CD14-positive monocyte (primary cell): ENCODE measurements at regions not wholly inside any gene's neighbourhood (a gene's known extent, or its start where the extent isn't known, plus 50 kb on each side); places are given as distances from the start of the nearest gene placed in this dataset.
"Not testable (repeated sequence)": the region's sequence is repeated elsewhere in the genome, so short reads cannot be mapped to it uniquely, and the experiment has no call there.

ENCODE experiments used
- DNase-seq, 3 donors: peaks; one replicate each; pipeline ENCODE4 v3.0.0-alpha.2; 2011 to 2022
- H2AFZ ChIP-seq: 2 replicates; pipeline ENCODE4 v1.6.0; 2012; ENCODE audit warnings: mild to moderate bottlenecking, low read depth, low read length, inconsistent platforms; ENCODE audit not compliant: insufficient read depth, poor library complexity, severe bottlenecking
- H3K27ac ChIP-seq, 2 donors: 1 replicate in 1 of 2; 2 replicates in 1 of 2; pipeline ENCODE4 v1.5.1; 2012 to 2013; ENCODE audit warnings: low read length in 2 of 2, control low read depth in 1 of 2, inconsistent platforms in 1 of 2, low read depth in 1 of 2, mild to moderate bottlenecking in 1 of 2
- H3K27me3 ChIP-seq, 2 donors: one replicate each; pipeline versions ENCODE4 v1.6.0 to v1.6.1; 2011 to 2013; ENCODE audit warnings: low read length in 2 of 2; ENCODE audit not compliant: control insufficient read depth in 2 of 2, insufficient read depth in 2 of 2
- H3K36me3 ChIP-seq, 2 donors: replicated peaks in 1 of 2; 1 replicate in 1 of 2; 2 replicates in 1 of 2; pipeline versions ENCODE4 v1.5.1 to v1.6.1; 2012 to 2013; ENCODE audit warnings: low read length in 2 of 2, control low read depth in 1 of 2, inconsistent platforms in 1 of 2, mild to moderate bottlenecking in 1 of 2; ENCODE audit not compliant: insufficient read depth in 2 of 2, control insufficient read depth in 1 of 2
- H3K4me1 ChIP-seq, 2 donors: 1 replicate in 1 of 2; 2 replicates in 1 of 2; pipeline versions ENCODE4 v1.5.1 to v1.6.1; 2012 to 2013; ENCODE audit warnings: low read length in 2 of 2, control low read depth in 1 of 2, inconsistent platforms in 1 of 2, mild to moderate bottlenecking in 1 of 2, moderate library complexity in 1 of 2; ENCODE audit not compliant: insufficient read depth in 2 of 2, control insufficient read depth in 1 of 2
- H3K4me2 ChIP-seq: replicated peaks from 2 replicates; pipeline ENCODE3; 2012; ENCODE audit warnings: low read length, moderate library complexity, mild to moderate bottlenecking; ENCODE audit not compliant: poor library complexity, severe bottlenecking; ENCODE audit errors: extremely low read depth
- H3K4me3 ChIP-seq, 3 experiments: fragments of 200-600 bp in 1 of 3; sonication (generic) in 1 of 3; replicated peaks in 1 of 3; 1 replicate in 2 of 3; 2 replicates in 1 of 3; pipeline ENCODE4 v1.5.1; 2011 to 2013; ENCODE audit warnings: low read length in 3 of 3, mild to moderate bottlenecking in 3 of 3, control low read depth in 2 of 3, low read depth in 2 of 3, inconsistent platforms in 1 of 3, moderate library complexity in 1 of 3
- H3K79me2 ChIP-seq: 2 replicates; pipeline ENCODE4 v1.6.0; 2012; ENCODE audit warnings: mild to moderate bottlenecking, control low read depth, inconsistent platforms, low read length, moderate library complexity; ENCODE audit not compliant: insufficient read depth
- H3K9ac ChIP-seq: 2 replicates; pipeline ENCODE4 v1.6.0; 2017; ENCODE audit warnings: low read length, mild to moderate bottlenecking; ENCODE audit not compliant: insufficient read depth, poor library complexity, severe bottlenecking
- H3K9me3 ChIP-seq, 2 donors: replicated peaks in 1 of 2; 1 replicate in 1 of 2; 2 replicates in 1 of 2; pipeline versions ENCODE4 v1.5.1 to v1.6.1; 2012 to 2013; ENCODE audit warnings: low read length in 2 of 2, control low read depth in 1 of 2; ENCODE audit not compliant: control insufficient read depth in 1 of 2, insufficient read depth in 1 of 2
- H4K20me1 ChIP-seq: 2 replicates; pipeline ENCODE4 v1.6.0; 2012; ENCODE audit warnings: mild to moderate bottlenecking, low read length, control low read depth, moderate library complexity; ENCODE audit not compliant: insufficient read depth
- H3K27ac Mint-ChIP-seq, 7 donors: one replicate each; pipeline ENCODE4 v1.8.0; 2020; ENCODE audit warnings: mild to moderate bottlenecking in 7 of 7, mixed read lengths in 7 of 7, moderate library complexity in 6 of 7, inconsistent platforms in 2 of 7
- H3K27me3 Mint-ChIP-seq, 3 donors: one replicate each; pipeline ENCODE4 v1.8.0; 2021 to 2022; ENCODE audit warnings: low read depth in 3 of 3, mild to moderate bottlenecking in 3 of 3, mixed read lengths in 3 of 3, moderate library complexity in 3 of 3, inconsistent platforms in 1 of 3
- H3K36me3 Mint-ChIP-seq, 2 donors: one replicate each; pipeline ENCODE4 v1.8.0; 2020; ENCODE audit warnings: mixed read lengths in 2 of 2, inconsistent platforms in 1 of 2, mild to moderate bottlenecking in 1 of 2
- H3K4me1 Mint-ChIP-seq: one replicate; pipeline ENCODE4 v1.8.0; 2020; ENCODE audit warnings: mild to moderate bottlenecking, mixed read lengths
- H3K4me3 Mint-ChIP-seq, 2 donors: one replicate each; pipeline ENCODE4 v1.8.0; 2020; ENCODE audit warnings: mild to moderate bottlenecking in 2 of 2, mixed read lengths in 2 of 2, moderate library complexity in 1 of 2
- H3K9me3 Mint-ChIP-seq, 7 donors: one replicate each; pipeline ENCODE4 v1.8.0; 2020 to 2022; ENCODE audit warnings: mixed read lengths in 7 of 7, mild to moderate bottlenecking in 6 of 7, moderate library complexity in 6 of 7, inconsistent platforms in 2 of 7
- WGBS: methylation state at CpG from one replicate; pipeline ENCODE4 v1.1.5; 2013; ENCODE audit warnings: missing lambda C conversion rate; ENCODE audit not compliant: insufficient coverage; 5-methylcytosine and 5-hydroxymethylcytosine counted together
- intact Hi-C, 2 donors: fragments of 100-400 bp; cut with micrococcal nuclease; formaldehyde crosslinking; loops; one replicate each; pipeline versions ENCODE4 v1.15.0 to v1.15.1; 2023
- TF ChIP-seq, protein P1 (sequence below): fragments of 200-600 bp; IDR thresholded peaks from one replicate; pipeline ENCODE4 v1.8.0; 2022; ENCODE audit warnings: antibody characterized with exemption, mild to moderate bottlenecking

DNA sequence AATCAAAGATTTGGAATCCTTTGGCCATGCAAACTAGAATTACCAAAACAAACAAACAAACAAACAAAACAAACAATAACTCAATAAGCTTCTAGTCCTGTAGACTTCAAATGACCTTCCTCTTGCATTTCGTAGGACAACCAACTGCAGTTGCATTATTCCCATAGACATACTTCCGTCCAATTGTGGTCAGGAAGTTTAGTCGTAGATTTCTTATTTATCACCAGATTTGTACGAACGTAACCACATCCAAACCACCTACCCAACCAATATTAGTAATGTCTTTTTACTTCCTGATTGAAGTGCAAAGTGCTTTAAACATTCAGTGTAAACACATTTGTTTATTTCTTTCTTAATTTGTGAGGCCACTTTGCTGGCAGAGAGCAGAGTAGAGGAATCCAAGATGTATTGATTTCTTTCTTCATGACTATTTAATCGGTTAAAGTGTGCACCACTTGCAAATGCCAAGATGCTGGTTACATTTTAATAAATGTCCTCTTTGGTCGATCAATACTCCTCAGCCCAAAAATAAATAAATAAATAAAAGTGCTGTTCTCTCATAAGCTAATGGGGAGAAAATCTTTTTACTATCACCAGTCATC is 1745.6 kb upstream of the CELF4 start:
- Histone ChIP-seq H2AFZ (no peak overlapping the region), H3K79me2 (no peaks in the 10 kb centered on the region), H3K27ac (no peak overlapping the region), H3K27me3 (no peaks in the 10 kb centered on the region), H3K4me2 (no peak overlapping the region), H3K36me3 (no peaks in the 10 kb centered on the region), H3K9me3 (peaks cover 13 to 23% of the 10 kb centered on the region in 2 donors), H3K4me1 (no peaks in the 10 kb centered on the region), H4K20me1 (no peaks in the 10 kb centered on the region), H3K4me3 (no peak overlapping the region), H3K9ac (no peak overlapping the region)
- TF ChIP-seq, protein P1, sequence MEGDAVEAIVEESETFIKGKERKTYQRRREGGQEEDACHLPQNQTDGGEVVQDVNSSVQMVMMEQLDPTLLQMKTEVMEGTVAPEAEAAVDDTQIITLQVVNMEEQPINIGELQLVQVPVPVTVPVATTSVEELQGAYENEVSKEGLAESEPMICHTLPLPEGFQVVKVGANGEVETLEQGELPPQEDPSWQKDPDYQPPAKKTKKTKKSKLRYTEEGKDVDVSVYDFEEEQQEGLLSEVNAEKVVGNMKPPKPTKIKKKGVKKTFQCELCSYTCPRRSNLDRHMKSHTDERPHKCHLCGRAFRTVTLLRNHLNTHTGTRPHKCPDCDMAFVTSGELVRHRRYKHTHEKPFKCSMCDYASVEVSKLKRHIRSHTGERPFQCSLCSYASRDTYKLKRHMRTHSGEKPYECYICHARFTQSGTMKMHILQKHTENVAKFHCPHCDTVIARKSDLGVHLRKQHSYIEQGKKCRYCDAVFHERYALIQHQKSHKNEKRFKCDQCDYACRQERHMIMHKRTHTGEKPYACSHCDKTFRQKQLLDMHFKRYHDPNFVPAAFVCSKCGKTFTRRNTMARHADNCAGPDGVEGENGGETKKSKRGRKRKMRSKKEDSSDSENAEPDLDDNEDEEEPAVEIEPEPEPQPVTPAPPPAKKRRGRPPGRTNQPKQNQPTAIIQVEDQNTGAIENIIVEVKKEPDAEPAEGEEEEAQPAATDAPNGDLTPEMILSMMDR: no peak
- no peaks in the 10 kb centered on the region for H3K4me1 Mint-ChIP-seq
- DNase-seq: no peak
- WGBS: 80% methylated on average over 2 of the region's 7 CpGs
- H3K27ac Mint-ChIP-seq: no peak overlapping the region
- intact Hi-C loops: no loop called here
- peaks cover 0 to 2% (median 0%) of the 10 kb centered on the region in 3 donors for H3K27me3 Mint-ChIP-seq
- H3K4me3 Mint-ChIP-seq: no peak overlapping the region
- no peaks in the 10 kb centered on the region for H3K36me3 Mint-ChIP-seq
- peaks cover 5 to 18% (median 15%) of the 10 kb centered on the region in 7 donors for H3K9me3 Mint-ChIP-seq

DNA sequence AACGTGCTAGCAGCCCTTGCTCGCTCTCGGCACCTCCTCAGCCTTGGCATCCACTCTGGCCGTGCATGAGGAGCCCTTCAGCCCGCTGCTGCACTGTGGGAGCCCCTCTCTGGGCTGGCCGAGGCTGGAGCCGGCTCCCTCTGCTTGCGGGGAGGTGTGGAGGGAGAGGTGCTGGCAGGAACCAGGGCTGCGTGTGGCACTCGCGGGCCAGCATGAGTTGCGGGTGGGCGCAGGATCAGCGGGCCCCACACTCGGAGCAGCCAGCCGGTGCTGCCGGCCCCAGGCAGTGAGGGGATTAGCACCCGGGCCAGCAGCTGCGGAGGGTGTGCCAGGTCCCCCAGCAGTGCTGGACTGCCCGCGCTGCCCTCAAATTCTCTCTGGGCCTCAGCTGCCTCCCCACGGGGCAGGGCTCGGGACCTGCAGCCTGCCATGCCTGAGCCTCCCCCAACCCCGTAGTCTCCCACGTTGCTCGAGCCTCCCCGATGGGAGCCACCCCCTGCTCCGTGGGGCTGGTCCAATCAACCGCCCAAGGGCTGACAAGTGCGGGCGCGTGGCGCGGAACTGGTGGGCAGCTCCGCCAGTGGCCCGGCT is 1743.4 kb upstream of the CELF4 start:
- H3K36me3 ChIP-seq, H2AFZ ChIP-seq, H3K4me1 ChIP-seq, H3K4me3 ChIP-seq, H3K27me3 ChIP-seq, H3K79me2 ChIP-seq, H3K9ac ChIP-seq, H4K20me1 ChIP-seq, DNase-seq, H3K36me3 Mint-ChIP-seq, H3K27ac Mint-ChIP-seq, H3K4me2 ChIP-seq, intact Hi-C loops, H3K27ac ChIP-seq, H3K4me3 Mint-ChIP-seq, H3K4me1 Mint-ChIP-seq, H3K27me3 Mint-ChIP-seq: not testable (repeated sequence)
- peaks cover 13 to 23% of the 10 kb centered on the region in 2 donors for H3K9me3 ChIP-seq
- H3K9me3 Mint-ChIP-seq: peaks cover 10 to 18% (median 15%) of the 10 kb centered on the region in 7 donors
- 95% methylated on average over 36 of the region's 36 CpGs for WGBS
